ENCODE measurements at regions not wholly inside any gene's neighbourhood (a gene's known extent, or its start where the extent isn't known, plus 50 kb on each side); places are given as distances from the start of the nearest gene placed in this dataset.

DNA sequence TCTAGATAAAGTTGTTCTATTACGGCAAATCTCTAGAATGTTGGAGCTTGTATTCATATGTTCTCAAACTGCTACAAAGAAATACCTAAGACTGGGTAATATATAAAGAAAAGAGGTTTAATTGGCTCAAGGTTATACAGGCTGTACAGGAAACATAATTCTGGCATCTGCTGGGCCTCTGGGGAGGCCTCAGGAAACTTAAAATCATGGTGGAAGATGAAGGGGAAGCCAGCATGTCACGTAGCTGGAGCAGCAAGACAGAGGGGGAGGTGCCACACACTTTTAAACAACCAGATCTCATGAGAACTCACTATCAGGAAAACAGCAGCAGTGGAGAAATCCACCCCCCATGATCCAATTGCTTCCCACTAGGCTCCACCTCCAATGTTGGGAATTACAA lies 390.4 kb upstream of the ADGRL4 start:
- TF ChIP-seq, protein P1, sequence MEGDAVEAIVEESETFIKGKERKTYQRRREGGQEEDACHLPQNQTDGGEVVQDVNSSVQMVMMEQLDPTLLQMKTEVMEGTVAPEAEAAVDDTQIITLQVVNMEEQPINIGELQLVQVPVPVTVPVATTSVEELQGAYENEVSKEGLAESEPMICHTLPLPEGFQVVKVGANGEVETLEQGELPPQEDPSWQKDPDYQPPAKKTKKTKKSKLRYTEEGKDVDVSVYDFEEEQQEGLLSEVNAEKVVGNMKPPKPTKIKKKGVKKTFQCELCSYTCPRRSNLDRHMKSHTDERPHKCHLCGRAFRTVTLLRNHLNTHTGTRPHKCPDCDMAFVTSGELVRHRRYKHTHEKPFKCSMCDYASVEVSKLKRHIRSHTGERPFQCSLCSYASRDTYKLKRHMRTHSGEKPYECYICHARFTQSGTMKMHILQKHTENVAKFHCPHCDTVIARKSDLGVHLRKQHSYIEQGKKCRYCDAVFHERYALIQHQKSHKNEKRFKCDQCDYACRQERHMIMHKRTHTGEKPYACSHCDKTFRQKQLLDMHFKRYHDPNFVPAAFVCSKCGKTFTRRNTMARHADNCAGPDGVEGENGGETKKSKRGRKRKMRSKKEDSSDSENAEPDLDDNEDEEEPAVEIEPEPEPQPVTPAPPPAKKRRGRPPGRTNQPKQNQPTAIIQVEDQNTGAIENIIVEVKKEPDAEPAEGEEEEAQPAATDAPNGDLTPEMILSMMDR (IDR thresholded peaks at IDR 0.05), result no peak
- TF ChIP-seq POLR2A (IDR thresholded peaks at IDR 0.05), result no peak

All from adrenal gland (tissue), 5 donors.